ENCODE measurements at regions not wholly inside any gene's neighbourhood (a gene's known extent, or its start where the extent isn't known, plus 50 kb on each side); places are given as distances from the start of the nearest gene placed in this dataset.

DNA sequence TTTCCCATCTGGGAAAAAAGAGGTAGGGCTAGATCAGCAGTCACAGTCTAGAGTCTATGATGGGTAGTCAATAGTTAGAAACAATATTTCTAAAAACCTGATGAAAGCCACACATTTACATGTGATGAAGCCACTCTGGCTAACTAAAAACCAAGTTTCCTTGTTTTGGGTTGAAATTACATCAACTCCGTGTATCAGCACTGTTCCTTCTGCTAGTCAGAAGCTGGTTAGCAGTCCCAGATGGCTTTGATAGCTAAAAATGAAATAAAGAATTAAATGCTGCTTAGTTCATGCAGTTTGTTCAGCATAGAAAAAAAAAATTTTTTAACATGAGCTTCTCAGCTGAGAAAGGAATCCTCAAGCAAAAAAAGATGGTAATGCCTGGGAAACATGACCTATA is 136.7 kb downstream of the FAM114A2 start:
- Histone ChIP-seq H3K27ac (peak overlapping the region in 4 of 10 donors; percentile 7 to 58 (median 52)), H3K36me3 (no peaks in the 10 kb centered on the region), H3K27me3 (no peaks in the 10 kb centered on the region), H3K4me1 (no peaks in the 10 kb centered on the region), H3K4me3 (no peak overlapping the region), H3K9me3 (no peaks in the 10 kb centered on the region)
- intact Hi-C loops (cut with DNase I): no loop called here
- DNase-seq: no peak
- TF ChIP-seq, protein P1, sequence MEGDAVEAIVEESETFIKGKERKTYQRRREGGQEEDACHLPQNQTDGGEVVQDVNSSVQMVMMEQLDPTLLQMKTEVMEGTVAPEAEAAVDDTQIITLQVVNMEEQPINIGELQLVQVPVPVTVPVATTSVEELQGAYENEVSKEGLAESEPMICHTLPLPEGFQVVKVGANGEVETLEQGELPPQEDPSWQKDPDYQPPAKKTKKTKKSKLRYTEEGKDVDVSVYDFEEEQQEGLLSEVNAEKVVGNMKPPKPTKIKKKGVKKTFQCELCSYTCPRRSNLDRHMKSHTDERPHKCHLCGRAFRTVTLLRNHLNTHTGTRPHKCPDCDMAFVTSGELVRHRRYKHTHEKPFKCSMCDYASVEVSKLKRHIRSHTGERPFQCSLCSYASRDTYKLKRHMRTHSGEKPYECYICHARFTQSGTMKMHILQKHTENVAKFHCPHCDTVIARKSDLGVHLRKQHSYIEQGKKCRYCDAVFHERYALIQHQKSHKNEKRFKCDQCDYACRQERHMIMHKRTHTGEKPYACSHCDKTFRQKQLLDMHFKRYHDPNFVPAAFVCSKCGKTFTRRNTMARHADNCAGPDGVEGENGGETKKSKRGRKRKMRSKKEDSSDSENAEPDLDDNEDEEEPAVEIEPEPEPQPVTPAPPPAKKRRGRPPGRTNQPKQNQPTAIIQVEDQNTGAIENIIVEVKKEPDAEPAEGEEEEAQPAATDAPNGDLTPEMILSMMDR (IDR thresholded peaks at IDR 0.05): no peak
- WGBS, 2 donors: 77 to 81% methylated on average over 1 of the region's 1 CpG
- ATAC-seq: peak in 1 of 8 donors; percentile 45

DNA sequence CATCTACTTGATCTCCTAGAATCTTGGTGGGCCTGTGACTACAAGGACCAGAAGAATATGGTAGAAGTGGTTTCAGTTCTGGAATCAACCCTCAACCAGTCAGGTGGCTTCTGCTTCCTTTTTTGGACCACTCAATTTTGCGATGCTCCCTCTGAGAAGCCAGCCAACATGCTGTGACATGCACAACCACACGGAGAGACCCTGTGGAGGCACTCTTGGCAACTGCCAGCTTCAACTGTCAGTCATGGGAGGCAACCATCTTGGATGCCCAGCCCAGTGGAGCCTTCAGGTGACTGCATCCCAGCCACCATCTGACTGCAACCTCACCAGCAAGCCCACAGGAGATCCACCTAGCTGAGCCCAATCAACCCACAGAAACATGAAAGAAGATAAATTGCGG is 137.3 kb downstream of the FAM114A2 start:
- Histone ChIP-seq H3K27ac (peak overlapping the region in 4 of 10 donors; percentile 7 to 58 (median 52)), H3K36me3 (no peaks in the 10 kb centered on the region), H3K4me3 (no peak overlapping the region), H3K4me1 (no peaks in the 10 kb centered on the region), H3K27me3 (no peaks in the 10 kb centered on the region), H3K9me3 (no peaks in the 10 kb centered on the region)
- WGBS, 2 donors: 63% methylated on average over 3 of the region's 3 CpGs
- intact Hi-C loops (cut with DNase I): no loop called here
- peak in 1 of 8 donors; percentile 3 for ATAC-seq
- TF ChIP-seq, protein P1 (IDR thresholded peaks at IDR 0.05): no peak
- DNase-seq: no peak

DNA sequence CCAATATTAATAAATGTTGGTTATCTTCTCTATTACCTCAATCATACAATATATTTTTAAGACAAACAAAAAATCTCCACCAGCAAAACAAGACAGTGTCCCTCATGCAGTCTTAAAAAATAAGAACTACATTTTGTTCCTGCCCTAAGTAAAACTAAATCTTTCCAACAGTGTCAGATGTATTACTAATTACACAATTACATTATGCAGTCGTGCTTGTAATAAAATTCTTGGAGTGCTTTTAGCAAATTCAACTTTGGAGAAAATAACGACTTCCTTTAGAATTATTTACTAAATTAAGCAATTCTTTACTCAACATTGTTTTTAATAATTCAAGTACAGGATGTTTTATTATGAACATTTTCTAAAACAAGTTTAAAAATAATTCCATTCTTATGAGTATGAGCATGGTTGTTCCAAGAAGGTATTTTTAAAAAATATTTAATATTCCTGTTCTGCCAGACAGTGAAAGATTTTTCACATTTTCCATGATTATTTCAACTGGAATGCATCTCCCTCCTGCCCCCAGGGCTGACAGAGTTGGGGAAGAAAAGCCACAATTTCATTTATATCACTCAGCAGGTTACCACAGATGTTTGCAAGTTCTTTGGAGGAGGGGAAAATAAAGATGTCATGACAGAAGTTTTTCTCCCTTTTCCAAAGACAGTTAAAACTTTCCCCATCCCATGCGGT is 137.9 kb downstream of the FAM114A2 start:
- no peak for DNase-seq
- no peaks in the 10 kb centered on the region for H3K36me3 ChIP-seq
- H3K27ac ChIP-seq: peak overlapping the region in 4 of 10 donors; percentile 47 to 70 (median 57)
- ATAC-seq: peak in 5 of 8 donors; percentile 49 to 78 (median 69)
- no peak overlapping the region for H3K4me3 ChIP-seq
- intact Hi-C loops (cut with DNase I): no loop called here
- H3K27me3 ChIP-seq: no peaks in the 10 kb centered on the region
- H3K4me1 ChIP-seq: no peaks in the 10 kb centered on the region
- H3K9me3 ChIP-seq: no peaks in the 10 kb centered on the region
- 65% methylated on average over 3 of the region's 3 CpGs for WGBS, 2 donors
- TF ChIP-seq, protein P1 (IDR thresholded peaks at IDR 0.05): no peak

- H3K9me3 ChIP-seq: no peaks in the 10 kb centered on the region
- no peaks in the 10 kb centered on the region for H3K4me1 ChIP-seq
- TF ChIP-seq, protein P1 (IDR thresholded peaks at IDR 0.05): no peak
- no peak overlapping the region for H3K4me3 ChIP-seq
- WGBS, 2 donors: 84 to 86% methylated on average over 4 of the region's 4 CpGs
- no peaks in the 10 kb centered on the region for H3K36me3 ChIP-seq
- no peaks in the 10 kb centered on the region for H3K27me3 ChIP-seq
- DNase-seq (no peak), ATAC-seq (no peak)
- peak overlapping the region in 3 of 10 donors; percentile 22 to 70 (median 23) for H3K27ac ChIP-seq
- intact Hi-C loops (cut with DNase I): no loop called here
These were observed 139.0 kb downstream of the FAM114A2 start for GRCh38 chr5:153899746-153900145.
